ENCODE measurements at regions not wholly inside any gene's neighbourhood (a gene's known extent, or its start where the extent isn't known, plus 50 kb on each side); places are given as distances from the start of the nearest gene placed in this dataset.

DNA sequence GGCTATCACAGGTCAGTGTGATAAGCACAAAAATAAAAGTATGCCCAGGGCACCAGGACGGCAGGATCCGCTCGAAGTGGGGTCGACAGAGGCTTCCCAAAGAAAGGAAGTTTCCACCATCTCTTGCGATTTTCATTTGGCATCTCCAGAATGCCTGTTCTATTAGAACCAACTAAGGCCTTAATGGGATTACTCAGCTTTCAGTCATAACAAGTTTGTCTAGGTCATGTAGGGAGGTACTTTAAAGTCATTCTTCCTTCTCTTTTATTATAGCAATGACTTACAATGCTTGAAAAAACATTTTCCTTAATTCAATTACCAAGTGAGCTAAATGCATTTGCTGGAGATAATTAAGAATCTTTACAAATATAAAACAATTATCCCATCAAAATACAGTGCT is 83.6 kb upstream of the DIO3 start:
- WGBS, 2 donors = 85 to 86% methylated on average over 5 of the region's 5 CpGs
- TF ChIP-seq POLR2A (IDR thresholded peaks at IDR 0.05) = no peak
- TF ChIP-seq, protein P1, sequence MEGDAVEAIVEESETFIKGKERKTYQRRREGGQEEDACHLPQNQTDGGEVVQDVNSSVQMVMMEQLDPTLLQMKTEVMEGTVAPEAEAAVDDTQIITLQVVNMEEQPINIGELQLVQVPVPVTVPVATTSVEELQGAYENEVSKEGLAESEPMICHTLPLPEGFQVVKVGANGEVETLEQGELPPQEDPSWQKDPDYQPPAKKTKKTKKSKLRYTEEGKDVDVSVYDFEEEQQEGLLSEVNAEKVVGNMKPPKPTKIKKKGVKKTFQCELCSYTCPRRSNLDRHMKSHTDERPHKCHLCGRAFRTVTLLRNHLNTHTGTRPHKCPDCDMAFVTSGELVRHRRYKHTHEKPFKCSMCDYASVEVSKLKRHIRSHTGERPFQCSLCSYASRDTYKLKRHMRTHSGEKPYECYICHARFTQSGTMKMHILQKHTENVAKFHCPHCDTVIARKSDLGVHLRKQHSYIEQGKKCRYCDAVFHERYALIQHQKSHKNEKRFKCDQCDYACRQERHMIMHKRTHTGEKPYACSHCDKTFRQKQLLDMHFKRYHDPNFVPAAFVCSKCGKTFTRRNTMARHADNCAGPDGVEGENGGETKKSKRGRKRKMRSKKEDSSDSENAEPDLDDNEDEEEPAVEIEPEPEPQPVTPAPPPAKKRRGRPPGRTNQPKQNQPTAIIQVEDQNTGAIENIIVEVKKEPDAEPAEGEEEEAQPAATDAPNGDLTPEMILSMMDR (IDR thresholded peaks at IDR 0.05) = no peak
- intact Hi-C loops (cut with DNase I; ENCODE audit: low total_unique reads) = no loop called here
- no peak overlapping the region for H3K4me3 ChIP-seq (ENCODE audit: low read depth, poor library complexity, severe bottlenecking)
- peak in 1 of 2 donors; percentile 45 for DNase-seq (ENCODE audit: low spot score in 2 of 2)

DNA sequence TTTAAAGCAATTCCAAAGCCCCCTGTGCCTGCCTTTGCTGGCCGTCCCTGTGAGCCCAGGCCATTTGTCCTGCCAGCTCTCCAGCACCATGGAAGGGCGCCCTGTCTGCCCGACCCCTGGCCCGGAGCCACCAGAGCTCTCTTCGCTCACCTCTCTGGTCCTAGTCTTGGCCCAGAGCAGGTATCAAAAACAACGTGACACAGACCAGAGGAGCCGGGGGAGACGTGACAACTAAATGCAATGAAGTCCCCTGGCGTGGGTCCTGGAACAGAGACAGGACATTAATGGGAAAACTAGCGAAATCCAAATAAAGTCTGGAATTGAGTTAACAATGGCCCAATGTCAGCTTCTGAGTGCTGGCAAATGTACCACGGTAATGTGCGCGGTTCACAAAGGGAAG is 83.2 kb upstream of the DIO3 start:
- TF ChIP-seq, protein P1 (IDR thresholded peaks at IDR 0.05) = no peak
- no peak for TF ChIP-seq POLR2A (IDR thresholded peaks at IDR 0.05)
- 79 to 90% methylated on average over 13 of the region's 13 CpGs for WGBS, 2 donors
- peak in 1 of 2 donors; percentile 79 for DNase-seq (ENCODE audit: low spot score in 2 of 2)
- intact Hi-C loops (cut with DNase I; ENCODE audit: low total_unique reads) = no loop called here
- H3K4me3 ChIP-seq (ENCODE audit: low read depth, poor library complexity, severe bottlenecking) = no peak overlapping the region

DNA sequence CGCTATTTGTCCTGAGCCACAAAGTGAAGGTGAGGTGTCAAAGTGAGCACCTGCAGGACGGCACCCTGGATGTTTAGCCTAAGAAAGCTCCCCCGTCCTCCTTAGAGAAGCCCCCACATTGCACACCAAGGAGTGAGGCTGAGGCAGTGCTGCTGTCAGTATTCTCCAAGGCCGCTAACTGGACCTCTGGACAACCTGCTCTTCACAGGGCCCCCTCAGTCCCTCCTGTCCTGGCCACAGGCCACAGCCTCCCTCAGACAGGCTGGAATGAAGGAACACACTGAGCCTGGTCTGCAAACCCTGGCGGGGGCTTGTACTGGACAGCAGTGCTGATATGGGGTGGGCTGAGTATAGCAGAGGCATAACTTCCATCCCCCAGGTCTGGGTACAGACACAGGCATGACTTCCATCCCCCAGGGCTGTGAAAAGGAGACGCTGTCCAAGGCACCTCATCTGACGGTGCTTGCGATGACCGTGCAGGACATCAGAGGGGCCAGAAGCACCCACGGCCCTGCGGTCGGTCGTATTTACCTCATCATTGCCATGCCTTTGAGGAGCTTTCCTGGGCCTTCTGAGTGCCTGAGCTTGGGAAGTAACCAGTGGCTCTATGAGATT is 82.4 kb upstream of the DIO3 start:
- DNase-seq (ENCODE audit: low spot score in 2 of 2) = peak in 1 of 2 donors; percentile 74
- 94% methylated on average over 12 to 13 of the region's 13 CpGs for WGBS, 2 donors
- TF ChIP-seq POLR2A (IDR thresholded peaks at IDR 0.05) = no peak
- TF ChIP-seq, protein P1 (IDR thresholded peaks at IDR 0.05) = no peak
- intact Hi-C loops (cut with DNase I; ENCODE audit: low total_unique reads) = no loop called here
- no peak overlapping the region for H3K4me3 ChIP-seq (ENCODE audit: low read depth, poor library complexity, severe bottlenecking)

DNA sequence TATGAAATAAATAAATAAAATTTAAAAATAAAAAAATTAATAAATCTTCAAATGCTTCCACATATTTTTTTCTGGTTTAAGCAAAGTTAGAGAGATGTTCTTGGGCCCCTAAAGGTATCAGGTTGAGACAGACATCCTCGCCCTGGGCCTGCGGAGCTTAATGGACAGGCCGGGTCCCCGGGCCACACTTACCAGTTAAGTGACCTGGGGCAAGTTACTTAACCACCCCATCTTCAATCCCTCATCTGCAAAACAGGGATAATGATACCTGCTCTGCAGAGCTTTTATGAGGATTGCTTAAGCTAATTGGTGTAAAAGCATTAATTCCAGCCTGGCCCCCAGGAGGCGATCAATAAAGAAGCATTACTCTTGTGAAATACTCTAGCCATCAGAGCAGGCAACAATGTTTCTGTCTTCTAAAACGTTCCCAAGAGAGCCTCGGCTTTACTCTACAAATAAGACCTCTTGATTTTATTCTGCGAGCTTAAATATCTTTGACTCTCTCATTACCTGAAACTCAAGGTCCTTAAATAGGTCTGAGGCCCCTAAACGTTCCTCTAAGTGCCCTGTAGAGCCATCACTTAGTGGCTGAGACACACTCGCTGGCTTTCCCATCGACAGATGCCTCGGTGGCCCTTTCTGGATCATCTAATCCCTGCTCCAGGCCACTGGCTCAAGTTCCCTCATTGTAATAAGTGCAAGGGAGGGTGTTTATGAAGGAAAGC is 81.1 kb upstream of the DIO3 start:
- no peak for TF ChIP-seq POLR2A (IDR thresholded peaks at IDR 0.05)
- TF ChIP-seq, protein P1 (IDR thresholded peaks at IDR 0.05) = no peak
- H3K4me3 ChIP-seq (ENCODE audit: low read depth, poor library complexity, severe bottlenecking) = no peak overlapping the region

DNA sequence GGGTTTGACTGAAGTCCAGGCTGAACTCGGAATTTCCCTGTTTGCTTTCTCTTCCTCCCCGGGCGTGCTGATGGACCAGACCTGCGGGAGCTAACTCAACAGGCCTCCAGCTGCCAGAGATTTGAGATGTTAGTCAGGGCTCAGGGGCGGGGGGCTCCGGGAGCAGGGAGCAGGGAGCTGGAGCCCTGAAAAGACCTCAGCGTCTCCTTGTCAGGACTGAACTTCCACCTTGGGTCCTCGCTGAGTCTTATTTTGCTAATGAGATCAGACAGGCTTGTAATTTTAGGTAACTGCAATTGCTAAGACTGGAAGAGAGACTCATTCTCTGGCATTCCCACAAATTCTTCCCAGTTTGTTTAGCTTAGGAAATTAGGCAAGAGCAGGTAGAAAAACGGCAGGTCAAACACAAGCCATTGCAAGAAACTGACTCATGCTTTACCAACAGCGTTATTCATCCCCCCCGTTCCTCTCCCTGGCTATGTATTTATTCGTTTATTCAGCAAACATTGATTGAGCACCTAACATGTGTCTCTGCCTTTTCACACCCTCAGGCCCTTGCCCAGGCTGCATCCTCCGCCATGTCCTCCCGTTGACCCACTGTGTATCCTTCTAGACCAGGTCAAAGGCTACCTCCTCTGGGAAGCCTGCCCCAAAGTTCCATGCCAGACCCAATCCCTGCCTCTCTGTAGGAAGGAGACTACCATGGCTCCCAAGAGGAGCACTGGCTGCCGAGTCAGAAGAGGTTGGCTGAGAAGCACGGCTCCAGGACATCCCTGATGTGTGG is 80.4 kb upstream of the DIO3 start:
- peak in 1 of 2 donors; percentile 40 for DNase-seq (ENCODE audit: low spot score in 2 of 2)
- TF ChIP-seq, protein P1 (IDR thresholded peaks at IDR 0.05) = no peak
- TF ChIP-seq POLR2A (IDR thresholded peaks at IDR 0.05) = no peak
- intact Hi-C loops (cut with DNase I; ENCODE audit: low total_unique reads) = no loop called here
- WGBS, 2 donors = 48 to 50% methylated on average over 16 of the region's 16 CpGs
- no peak overlapping the region for H3K4me3 ChIP-seq (ENCODE audit: low read depth, poor library complexity, severe bottlenecking)

More for the DNA sequence above, 81.1 kb upstream of the DIO3 start:
- peak in 1 of 2 donors; percentile 23 for DNase-seq (ENCODE audit: low spot score in 2 of 2)
- WGBS, 2 donors = 66 to 68% methylated on average over 12 of the region's 12 CpGs
- intact Hi-C loops (cut with DNase I; ENCODE audit: low total_unique reads) = no loop called here
